ENCODE measurements at regions not wholly inside any gene's neighbourhood (a gene's known extent, or its start where the extent isn't known, plus 50 kb on each side); places are given as distances from the start of the nearest gene placed in this dataset.

DNA sequence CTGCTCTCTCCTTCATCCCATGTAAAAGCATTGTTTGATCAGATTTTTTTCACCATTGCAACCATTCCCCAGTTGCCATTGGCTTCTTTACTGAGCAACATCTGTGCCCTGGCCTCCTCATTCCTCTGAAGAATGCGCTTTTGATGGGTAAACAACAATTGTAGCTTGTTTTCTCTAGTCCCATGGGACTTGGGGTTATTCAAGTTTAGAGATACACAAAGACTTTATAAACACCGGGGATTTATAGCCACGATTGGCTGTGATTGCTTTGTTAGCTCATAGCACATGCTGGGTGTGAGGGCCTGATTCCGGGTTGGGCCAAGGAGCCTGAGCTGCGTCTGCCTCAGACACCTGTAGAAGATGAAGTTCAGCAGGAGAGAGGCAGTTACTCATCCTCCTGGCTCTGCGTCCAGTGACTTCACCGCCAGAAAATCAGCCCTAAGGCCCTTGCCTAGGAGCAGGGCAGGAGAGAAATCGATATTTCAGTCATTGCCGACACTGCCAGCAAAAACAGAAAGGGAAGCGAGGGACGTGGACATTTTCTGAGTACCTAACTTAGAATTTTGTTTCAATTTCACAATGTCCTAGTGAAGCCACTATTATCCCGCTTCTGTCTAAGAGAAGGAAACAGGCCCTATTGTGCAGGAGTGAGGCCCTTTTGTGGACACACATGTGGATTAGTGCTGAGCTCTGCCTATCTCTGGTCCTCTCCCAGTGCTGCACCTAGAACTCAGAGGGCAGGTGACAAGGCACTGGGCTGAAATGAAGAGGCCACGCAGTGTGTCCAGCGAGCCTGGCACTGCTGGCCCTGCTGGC, 159.8 kb upstream of the USP24 start:
- TF ChIP-seq, protein P1, sequence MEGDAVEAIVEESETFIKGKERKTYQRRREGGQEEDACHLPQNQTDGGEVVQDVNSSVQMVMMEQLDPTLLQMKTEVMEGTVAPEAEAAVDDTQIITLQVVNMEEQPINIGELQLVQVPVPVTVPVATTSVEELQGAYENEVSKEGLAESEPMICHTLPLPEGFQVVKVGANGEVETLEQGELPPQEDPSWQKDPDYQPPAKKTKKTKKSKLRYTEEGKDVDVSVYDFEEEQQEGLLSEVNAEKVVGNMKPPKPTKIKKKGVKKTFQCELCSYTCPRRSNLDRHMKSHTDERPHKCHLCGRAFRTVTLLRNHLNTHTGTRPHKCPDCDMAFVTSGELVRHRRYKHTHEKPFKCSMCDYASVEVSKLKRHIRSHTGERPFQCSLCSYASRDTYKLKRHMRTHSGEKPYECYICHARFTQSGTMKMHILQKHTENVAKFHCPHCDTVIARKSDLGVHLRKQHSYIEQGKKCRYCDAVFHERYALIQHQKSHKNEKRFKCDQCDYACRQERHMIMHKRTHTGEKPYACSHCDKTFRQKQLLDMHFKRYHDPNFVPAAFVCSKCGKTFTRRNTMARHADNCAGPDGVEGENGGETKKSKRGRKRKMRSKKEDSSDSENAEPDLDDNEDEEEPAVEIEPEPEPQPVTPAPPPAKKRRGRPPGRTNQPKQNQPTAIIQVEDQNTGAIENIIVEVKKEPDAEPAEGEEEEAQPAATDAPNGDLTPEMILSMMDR (conservative IDR thresholded peaks at IDR 0.05; ENCODE audit: low read depth, low read length) = no peak
- TF ChIP-seq EZH2 (IDR thresholded peaks at IDR 0.05; ENCODE audit: low read length, unreplicated experiment) = no peak
- no peak for TF ChIP-seq EZH2phosphoT487 (IDR thresholded peaks at IDR 0.05; ENCODE audit: borderline replicate concordance, low read length)
